NCI-H345 treated with DMSO at 0.1 percent for 48 hours (cell line): ENCODE measurements at regions not wholly inside any gene's neighbourhood (a gene's known extent, or its start where the extent isn't known, plus 50 kb on each side); places are given as distances from the start of the nearest gene placed in this dataset.

ENCODE experiments used
- DNase-seq: peaks from one replicate; lab custom pipeline; 2025; ENCODE audit not compliant: unreplicated experiment; lab: John Stamatoyannopoulos, UW

- no peak for DNase-seq
Measured at GRCh38 chr11:91776655-91777054, 448.0 kb upstream of the FAT3 start.

- DNase-seq = no peak
Measured at GRCh38 chr11:91773090-91773489, 451.5 kb upstream of the FAT3 start.

- DNase-seq = no peak
Measured at GRCh38 chr11:91771961-91772360, 452.7 kb upstream of the FAT3 start.

- DNase-seq = no peak
Measured at GRCh38 chr11:91768783-91769182, 455.8 kb upstream of the FAT3 start.

- no peak for DNase-seq
Measured at GRCh38 chr11:91763331-91763730, 461.3 kb upstream of the FAT3 start.

- DNase-seq = no peak
Measured at GRCh38 chr11:91761406-91762025, 463.1 kb upstream of the FAT3 start.

- DNase-seq = no peak
Measured at GRCh38 chr11:91756829-91757480, 467.7 kb upstream of the FAT3 start.

- DNase-seq = no peak
Measured at GRCh38 chr11:91755951-91756707, 468.5 kb upstream of the FAT3 start.

GRCh38 chr11:91755526-91755925, 469.1 kb upstream of the FAT3 start:
- DNase-seq = no peak

- no peak for DNase-seq
Measured at GRCh38 chr11:91749251-91749650, 475.4 kb upstream of the FAT3 start.

- no peak for DNase-seq
Measured at GRCh38 chr11:91742155-91742554, 482.5 kb upstream of the FAT3 start.

- no peak for DNase-seq
Measured at GRCh38 chr11:91731051-91731450, 493.6 kb upstream of the FAT3 start.

- no peak for DNase-seq
Measured at GRCh38 chr11:91730620-91731019, 494.0 kb upstream of the FAT3 start.

- no peak for DNase-seq
Measured at GRCh38 chr11:91730057-91730456, 494.6 kb upstream of the FAT3 start.

- DNase-seq = no peak
Measured at GRCh38 chr11:91717169-91717568, 507.4 kb upstream of the FAT3 start.

- no peak for DNase-seq
Measured at GRCh38 chr11:91707652-91708482, 516.8 kb upstream of the FAT3 start.

- DNase-seq = no peak
Measured at GRCh38 chr11:91703042-91703441, 521.6 kb upstream of the FAT3 start.

- no peak for DNase-seq
Measured at GRCh38 chr11:91700854-91701253, 523.8 kb upstream of the FAT3 start.

- DNase-seq = no peak
Measured at GRCh38 chr11:91698845-91699244, 525.8 kb upstream of the FAT3 start.

GRCh38 chr11:91694331-91694730, 530.3 kb upstream of the FAT3 start:
- no peak for DNase-seq

GRCh38 chr11:91691872-91692271, 532.7 kb upstream of the FAT3 start:
- DNase-seq = no peak
